GM18907 (cell line): ENCODE measurements at regions not wholly inside any gene's neighbourhood (a gene's known extent, or its start where the extent isn't known, plus 50 kb on each side); places are given as distances from the start of the nearest gene placed in this dataset.

Experiments used
- ATAC-seq: cut with Tn5 transposase; IDR thresholded peaks from one replicate; pipeline ENCODE4 v1.9.1; 2021; ENCODE audit warnings: mild to moderate bottlenecking, moderate library complexity; ENCODE audit not compliant: unreplicated experiment

DNA sequence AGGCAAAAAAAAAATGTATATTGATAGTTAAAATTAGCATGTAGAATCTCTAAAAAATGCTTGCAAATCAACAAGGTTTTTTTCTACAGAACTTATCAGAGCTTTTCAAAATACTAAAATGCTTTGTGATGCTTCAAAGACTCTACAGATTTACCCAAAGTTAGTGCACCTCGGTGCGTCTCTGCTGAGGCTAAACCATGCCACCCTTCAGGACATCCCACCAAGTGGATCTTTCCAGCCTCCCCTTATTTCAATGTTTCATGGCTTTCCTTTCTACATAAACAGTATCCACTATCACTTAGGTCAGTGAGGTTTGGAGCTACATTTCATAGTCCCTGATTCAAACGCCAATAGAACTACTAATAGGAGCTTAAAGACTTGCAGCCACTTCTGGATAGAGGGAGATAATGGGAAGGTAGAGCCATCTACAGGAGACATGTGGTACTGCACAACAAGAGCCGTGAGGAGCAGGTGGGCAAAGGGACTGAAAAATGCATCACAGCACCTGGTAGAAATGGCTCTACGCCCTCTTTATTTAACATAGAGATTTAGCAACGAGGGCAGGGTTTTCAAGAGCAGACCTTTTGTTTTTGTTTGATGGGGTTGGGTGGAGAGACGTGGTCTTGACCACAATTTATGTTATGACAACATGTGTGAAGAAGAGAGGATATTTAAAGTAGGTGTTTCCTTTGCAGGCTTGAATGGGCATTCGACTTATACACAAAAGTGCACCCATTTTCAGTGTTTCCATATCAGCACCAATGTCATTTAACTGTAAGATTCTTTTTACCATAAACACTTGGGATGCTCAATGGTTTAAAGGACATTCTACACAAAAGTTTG is 56.1 kb upstream of the SLC35G4 start:
- ATAC-seq: peak; percentile 65

GRCh38 chr18:11548916-11549551 is 60.4 kb upstream of the SLC35G4 start:
- ATAC-seq: no peak

GRCh38 chr18:11548396-11548795 is 61.0 kb upstream of the SLC35G4 start:
- no peak for ATAC-seq

DNA sequence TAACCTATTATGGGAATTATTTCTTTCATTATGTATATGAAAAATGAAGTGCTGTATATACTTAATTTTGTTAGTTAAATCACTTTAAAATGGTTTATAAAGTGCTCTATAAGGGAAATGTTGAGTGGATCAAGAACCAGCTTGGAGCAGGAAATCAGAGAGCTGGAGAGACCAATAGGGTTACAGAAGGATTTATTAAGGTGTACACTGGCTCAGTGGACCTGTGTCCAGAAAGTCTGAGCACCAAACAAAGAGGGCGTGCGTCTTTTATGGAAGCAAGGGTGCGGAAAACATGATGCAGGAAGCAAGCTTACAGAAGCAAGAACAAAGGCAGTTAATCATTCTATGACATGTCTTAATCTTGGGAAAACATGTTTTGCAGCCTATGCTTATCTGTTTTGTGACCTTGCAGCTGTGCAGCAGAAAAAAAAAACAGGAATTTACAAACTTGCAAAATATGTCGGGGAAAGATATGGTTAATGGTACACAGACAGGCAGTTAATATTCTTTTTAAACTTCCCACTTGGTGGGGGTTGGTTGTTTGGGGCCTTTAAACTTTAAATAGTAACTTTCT is 65.2 kb upstream of the SLC35G4 start:
- ATAC-seq: no peak

DNA sequence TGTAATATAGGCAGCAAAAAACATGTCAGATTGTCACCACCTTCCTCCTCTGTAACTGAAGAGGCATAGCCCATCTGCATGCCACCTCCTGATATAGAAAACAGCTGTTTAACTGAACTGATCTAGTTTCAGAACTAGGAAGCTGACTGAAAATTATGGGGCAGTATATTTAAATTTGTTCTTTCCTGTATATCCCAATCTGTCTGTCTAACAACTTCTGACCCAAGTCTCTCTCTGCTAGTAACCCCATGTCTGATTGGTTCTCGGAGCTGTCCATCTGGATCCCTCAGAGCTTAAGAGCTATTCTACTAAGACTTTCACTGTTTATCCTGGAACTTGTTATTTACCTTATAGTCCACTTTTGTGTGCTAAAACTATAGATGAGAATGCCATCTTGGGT is 68.2 kb upstream of the SLC35G4 start:
- ATAC-seq: no peak

- no peak for ATAC-seq
Observed at GRCh38 chr18:11533942-11534496, 75.4 kb upstream of the SLC35G4 start.

GRCh38 chr18:11533513-11533890 is 75.9 kb upstream of the SLC35G4 start:
- no peak for ATAC-seq

- ATAC-seq: no peak
Observed at GRCh38 chr18:11532758-11533512, 76.5 kb upstream of the SLC35G4 start.

DNA sequence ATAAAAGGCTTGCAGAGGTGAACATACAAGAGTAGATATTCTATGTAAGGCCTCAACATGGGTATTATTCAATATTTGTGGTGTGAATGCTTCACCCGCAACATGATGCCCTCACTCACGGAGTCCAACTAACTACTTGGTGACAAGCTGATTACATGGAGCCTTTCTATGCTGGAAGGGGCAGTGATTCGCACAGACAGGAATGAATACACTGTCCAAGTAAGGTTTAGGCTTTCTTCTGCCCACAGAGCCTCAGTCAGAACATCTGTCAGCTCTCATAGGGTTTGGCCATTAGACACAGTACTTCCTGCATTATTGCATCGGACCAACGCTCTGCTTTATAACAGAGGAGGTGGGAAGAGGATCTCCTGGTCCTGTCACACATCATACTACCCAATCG is 80.3 kb upstream of the SLC35G4 start:
- no peak for ATAC-seq

- ATAC-seq: no peak
Observed at GRCh38 chr18:11526675-11527074, 82.7 kb upstream of the SLC35G4 start.

DNA sequence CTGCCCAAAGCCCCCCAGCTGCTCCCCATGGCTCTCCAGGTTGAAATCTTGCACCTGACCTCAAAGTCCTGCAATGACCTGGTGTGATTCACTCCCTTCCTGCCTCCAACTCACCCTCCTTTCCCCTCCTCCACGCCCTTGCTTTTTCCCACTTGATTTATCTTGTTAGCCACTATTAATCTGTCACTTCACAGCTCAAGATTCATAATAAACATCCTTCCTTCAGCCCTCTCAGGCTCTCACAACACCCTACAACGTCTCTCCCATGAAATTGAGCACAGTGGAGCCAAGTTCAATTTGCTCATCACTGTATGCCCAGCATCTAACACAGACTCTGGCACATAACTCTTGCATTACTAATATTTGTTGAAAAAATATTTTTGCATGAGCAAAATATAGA is 85.6 kb upstream of the SLC35G4 start:
- no peak for ATAC-seq

GRCh38 chr18:11522992-11523391 is 86.4 kb upstream of the SLC35G4 start:
- no peak for ATAC-seq

- ATAC-seq: no peak
Observed at GRCh38 chr18:11521853-11522252, 87.5 kb upstream of the SLC35G4 start.

DNA sequence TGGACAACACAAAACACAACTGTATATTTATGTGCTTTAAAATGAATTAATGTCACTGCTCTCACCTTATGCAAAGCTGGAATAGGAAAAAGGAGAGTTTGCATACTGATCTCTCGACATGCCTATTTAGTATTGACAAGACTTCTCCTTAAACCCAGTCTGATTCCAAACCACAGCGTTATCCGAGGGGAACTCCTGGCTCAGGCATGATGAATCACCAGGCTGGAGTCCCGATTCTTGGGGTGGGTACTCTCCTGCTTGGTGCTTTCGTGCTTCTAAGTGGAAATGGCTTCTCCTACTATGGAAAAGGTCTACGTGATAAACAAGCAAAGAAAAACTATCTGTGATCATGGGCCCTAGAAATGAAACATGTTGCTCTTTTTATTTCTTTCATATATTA is 88.9 kb upstream of the SLC35G4 start:
- no peak for ATAC-seq

DNA sequence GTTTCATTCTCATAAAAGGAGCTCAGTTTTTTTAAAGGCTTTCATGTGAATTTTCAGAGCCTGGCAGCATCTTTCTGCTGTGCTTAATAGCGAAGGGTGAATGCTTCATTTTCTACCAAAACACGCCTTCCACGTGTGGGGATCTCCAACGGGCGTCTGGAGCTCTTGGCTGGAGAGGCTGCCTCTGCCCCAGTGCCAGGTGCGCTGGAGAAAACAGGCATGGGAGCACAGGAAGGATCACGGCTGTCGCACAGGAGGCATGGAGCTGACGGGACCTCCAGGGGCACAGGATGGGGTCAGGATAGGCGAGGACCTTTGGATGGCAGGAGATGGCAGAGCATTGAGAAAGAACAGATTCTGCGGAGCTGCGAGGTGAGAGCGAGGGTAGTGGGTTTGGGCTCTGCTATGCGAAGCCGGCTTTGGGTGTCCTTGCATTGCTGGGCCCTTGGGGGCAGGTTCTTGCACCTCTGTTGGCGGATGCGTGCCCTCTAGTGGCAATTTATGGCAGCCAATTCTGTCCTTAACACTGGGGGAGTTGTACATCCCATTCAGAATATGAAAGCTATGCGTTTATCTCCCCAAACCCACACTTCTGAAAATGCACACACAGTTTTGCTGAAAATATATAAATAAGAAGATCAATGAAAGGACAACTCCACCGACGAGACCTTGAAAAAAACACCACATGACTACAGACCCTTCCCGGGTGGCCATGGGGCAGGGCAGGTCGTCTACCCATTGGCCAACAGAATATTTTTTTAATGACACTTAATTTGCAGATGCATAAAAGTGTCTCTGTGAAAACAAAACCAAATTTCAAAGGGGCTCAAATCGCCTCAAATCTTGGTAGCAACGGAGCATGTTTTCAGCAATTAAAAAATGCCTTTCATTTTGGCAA is 90.4 kb upstream of the SLC35G4 start:
- peak; percentile 86 for ATAC-seq

- ATAC-seq: no peak
Observed at GRCh38 chr18:11517704-11518103, 91.7 kb upstream of the SLC35G4 start.

GRCh38 chr18:11516751-11517503 is 92.5 kb upstream of the SLC35G4 start:
- no peak for ATAC-seq

- no peak for ATAC-seq
Observed at GRCh38 chr18:11514267-11514666, 95.1 kb upstream of the SLC35G4 start.
